ENCODE measurements at regions not wholly inside any gene's neighbourhood (a gene's known extent, or its start where the extent isn't known, plus 50 kb on each side); places are given as distances from the start of the nearest gene placed in this dataset.
"Not testable (repeated sequence)": the region's sequence is repeated elsewhere in the genome, so short reads cannot be mapped to it uniquely, and the experiment has no call there.

- DNase-seq = no peak
Observed at GRCh38 chr14:30165255-30165654, 237.6 kb upstream of the PRKD1 start.

- DNase-seq = peak; percentile 1
Observed at GRCh38 chr14:30177781-30178180, 250.1 kb upstream of the PRKD1 start.

GRCh38 chr14:30179381-30180130 lies 251.9 kb upstream of the PRKD1 start:
- DNase-seq = no peak

GRCh38 chr14:30180219-30180618 lies 252.6 kb upstream of the PRKD1 start:
- no peak for DNase-seq

- DNase-seq = no peak
Observed at GRCh38 chr14:30185832-30186231, 258.2 kb upstream of the PRKD1 start.

- DNase-seq = no peak
Observed at GRCh38 chr14:30191639-30192279, 264.1 kb upstream of the PRKD1 start.

GRCh38 chr14:30193101-30193500 lies 265.5 kb upstream of the PRKD1 start:
- DNase-seq = no peak

- no peak for DNase-seq
Observed at GRCh38 chr14:30193845-30194501, 266.3 kb upstream of the PRKD1 start.

GRCh38 chr14:30194741-30195148 lies 267.1 kb upstream of the PRKD1 start:
- no peak for DNase-seq

GRCh38 chr14:30195941-30196340 lies 268.3 kb upstream of the PRKD1 start:
- DNase-seq = no peak

GRCh38 chr14:30196861-30197260 lies 269.2 kb upstream of the PRKD1 start:
- DNase-seq = no peak

GRCh38 chr14:30198720-30199119 lies 271.1 kb upstream of the PRKD1 start:
- DNase-seq = not testable (repeated sequence)

GRCh38 chr14:30204431-30204980 lies 276.9 kb upstream of the PRKD1 start:
- no peak for DNase-seq

GRCh38 chr14:30209136-30209535 lies 281.5 kb upstream of the PRKD1 start:
- no peak for DNase-seq

- DNase-seq = no peak
Observed at GRCh38 chr14:30210630-30211029, 283.0 kb upstream of the PRKD1 start.

- DNase-seq = no peak
Observed at GRCh38 chr14:30211326-30211725, 283.7 kb upstream of the PRKD1 start.

- no peak for DNase-seq
Observed at GRCh38 chr14:30214014-30214413, 286.4 kb upstream of the PRKD1 start.

- peak; percentile 70 for DNase-seq
Observed at GRCh38 chr14:30214461-30215090, 286.9 kb upstream of the PRKD1 start.

GRCh38 chr14:30218907-30219306 lies 291.3 kb upstream of the PRKD1 start:
- DNase-seq = no peak

GRCh38 chr14:30221546-30221945 lies 293.9 kb upstream of the PRKD1 start:
- DNase-seq = peak; percentile 20

- peak; percentile 63 for DNase-seq
Observed at GRCh38 chr14:30223385-30223785, 295.7 kb upstream of the PRKD1 start.

- no peak for DNase-seq
Observed at GRCh38 chr14:30223966-30224365, 296.3 kb upstream of the PRKD1 start.

- no peak for DNase-seq
Observed at GRCh38 chr14:30225176-30225575, 297.5 kb upstream of the PRKD1 start.
